ENCODE measurements at regions not wholly inside any gene's neighbourhood (a gene's known extent, or its start where the extent isn't known, plus 50 kb on each side); places are given as distances from the start of the nearest gene placed in this dataset.
"Not testable (repeated sequence)": the region's sequence is repeated elsewhere in the genome, so short reads cannot be mapped to it uniquely, and the experiment has no call there.

- Histone ChIP-seq H3K4me3 (ENCODE audit: low read depth in 1 of 5, low read length in 5 of 5) (no peak overlapping the region), H3K4me1 (ENCODE audit: control insufficient read depth in 5 of 5, insufficient read depth in 5 of 5, low read length in 5 of 5) (no peaks in the 10 kb centered on the region), H3K27ac (ENCODE audit: low read depth, low read length) (no peak overlapping the region), H3K9me3 (ENCODE audit: control insufficient read depth in 5 of 5, low read length in 5 of 5) (peaks cover 0 to 4% (median 0%) of the 10 kb centered on the region in 5 donors), H3K36me3 (ENCODE audit: control insufficient read depth in 5 of 5, insufficient read depth in 5 of 5, low read length in 5 of 5) (no peaks in the 10 kb centered on the region), H3K27me3 (ENCODE audit: control insufficient read depth in 5 of 5, insufficient read depth in 4 of 5, low read length in 5 of 5) (no peaks in the 10 kb centered on the region), H3K9ac (ENCODE audit: low read length in 5 of 5) (no peak overlapping the region)
Observed at GRCh38 chr5:45779874-45780671, 83.9 kb upstream of the HCN1 start.

GRCh38 chr5:45774528-45774927 lies 78.3 kb upstream of the HCN1 start:
- Histone ChIP-seq H3K9me3 (ENCODE audit: control insufficient read depth in 5 of 5, low read length in 5 of 5) (no peaks in the 10 kb centered on the region), H3K27me3 (ENCODE audit: control insufficient read depth in 5 of 5, insufficient read depth in 4 of 5, low read length in 5 of 5) (no peaks in the 10 kb centered on the region)

GRCh38 chr5:45772402-45772801 lies 76.2 kb upstream of the HCN1 start:
- Histone ChIP-seq H3K36me3 (ENCODE audit: control insufficient read depth in 5 of 5, insufficient read depth in 5 of 5, low read length in 5 of 5) (no peaks in the 10 kb centered on the region), H3K4me1 (ENCODE audit: control insufficient read depth in 5 of 5, insufficient read depth in 5 of 5, low read length in 5 of 5) (no peaks in the 10 kb centered on the region), H3K9ac (ENCODE audit: low read length in 5 of 5) (no peak overlapping the region), H3K27ac (ENCODE audit: low read depth, low read length) (no peak overlapping the region), H3K9me3 (ENCODE audit: control insufficient read depth in 5 of 5, low read length in 5 of 5) (no peaks in the 10 kb centered on the region), H3K27me3 (ENCODE audit: control insufficient read depth in 5 of 5, insufficient read depth in 4 of 5, low read length in 5 of 5) (no peaks in the 10 kb centered on the region), H3K4me3 (ENCODE audit: low read depth in 1 of 5, low read length in 5 of 5) (no peak overlapping the region)

More at GRCh38 chr5:45774528-45774927, 78.3 kb upstream of the HCN1 start:
- Histone ChIP-seq H3K9ac (ENCODE audit: low read length in 5 of 5) (no peak overlapping the region), H3K4me3 (ENCODE audit: low read depth in 1 of 5, low read length in 5 of 5) (no peak overlapping the region), H3K27ac (ENCODE audit: low read depth, low read length) (no peak overlapping the region), H3K4me1 (ENCODE audit: control insufficient read depth in 5 of 5, insufficient read depth in 5 of 5, low read length in 5 of 5) (no peaks in the 10 kb centered on the region), H3K36me3 (ENCODE audit: control insufficient read depth in 5 of 5, insufficient read depth in 5 of 5, low read length in 5 of 5) (no peaks in the 10 kb centered on the region)

GRCh38 chr5:45765561-45765960 lies 69.4 kb upstream of the HCN1 start:
- Histone ChIP-seq H3K27ac (ENCODE audit: low read depth, low read length) (no peak overlapping the region), H3K4me3 (ENCODE audit: low read depth in 1 of 5, low read length in 5 of 5) (no peak overlapping the region), H3K4me1 (ENCODE audit: control insufficient read depth in 5 of 5, insufficient read depth in 5 of 5, low read length in 5 of 5) (no peaks in the 10 kb centered on the region), H3K27me3 (ENCODE audit: control insufficient read depth in 5 of 5, insufficient read depth in 4 of 5, low read length in 5 of 5) (no peaks in the 10 kb centered on the region), H3K9ac (ENCODE audit: low read length in 5 of 5) (no peak overlapping the region), H3K36me3 (ENCODE audit: control insufficient read depth in 5 of 5, insufficient read depth in 5 of 5, low read length in 5 of 5) (no peaks in the 10 kb centered on the region), H3K9me3 (ENCODE audit: control insufficient read depth in 5 of 5, low read length in 5 of 5) (peaks cover 0 to 15% (median 6%) of the 10 kb centered on the region in 5 donors)

- Histone ChIP-seq H3K9ac (ENCODE audit: low read length in 5 of 5) (no peak overlapping the region), H3K9me3 (ENCODE audit: control insufficient read depth in 5 of 5, low read length in 5 of 5) (peaks cover 0 to 10% (median 5%) of the 10 kb centered on the region in 5 donors), H3K4me1 (ENCODE audit: control insufficient read depth in 5 of 5, insufficient read depth in 5 of 5, low read length in 5 of 5) (no peaks in the 10 kb centered on the region), H3K4me3 (ENCODE audit: low read depth in 1 of 5, low read length in 5 of 5) (no peak overlapping the region), H3K27me3 (ENCODE audit: control insufficient read depth in 5 of 5, insufficient read depth in 4 of 5, low read length in 5 of 5) (no peaks in the 10 kb centered on the region), H3K27ac (ENCODE audit: low read depth, low read length) (no peak overlapping the region), H3K36me3 (ENCODE audit: control insufficient read depth in 5 of 5, insufficient read depth in 5 of 5, low read length in 5 of 5) (no peaks in the 10 kb centered on the region)
Observed at GRCh38 chr5:45750574-45750973, 54.4 kb upstream of the HCN1 start.

GRCh38 chr5:45748511-45748910 lies 52.3 kb upstream of the HCN1 start:
- not testable (repeated sequence) for H3K27ac ChIP-seq (ENCODE audit: low read depth, low read length); H3K4me1 ChIP-seq (ENCODE audit: control insufficient read depth in 5 of 5, insufficient read depth in 5 of 5, low read length in 5 of 5); H3K27me3 ChIP-seq (ENCODE audit: control insufficient read depth in 5 of 5, insufficient read depth in 4 of 5, low read length in 5 of 5); H3K9ac ChIP-seq (ENCODE audit: low read length in 5 of 5); H3K4me3 ChIP-seq (ENCODE audit: low read depth in 1 of 5, low read length in 5 of 5); H3K36me3 ChIP-seq (ENCODE audit: control insufficient read depth in 5 of 5, insufficient read depth in 5 of 5, low read length in 5 of 5)
- peaks cover 0 to 10% (median 4%) of the 10 kb centered on the region in 5 donors for H3K9me3 ChIP-seq (ENCODE audit: control insufficient read depth in 5 of 5, low read length in 5 of 5)
